ENCODE measurements at regions not wholly inside any gene's neighbourhood (a gene's known extent, or its start where the extent isn't known, plus 50 kb on each side); places are given as distances from the start of the nearest gene placed in this dataset.

- Histone ChIP-seq H2AFZ (ENCODE audit: low read length) (no peak overlapping the region), H3K36me3 (replicated peaks in 1 of 2; ENCODE audit: control insufficient read depth in 1 of 2, insufficient read depth in 2 of 2, low read length in 2 of 2) (no peaks in the 10 kb centered on the region), H3K9ac (ENCODE audit: insufficient read depth, low read depth, low read length) (no peak overlapping the region), H3K4me2 (ENCODE audit: low read depth, low read length) (no peak overlapping the region), H3K27ac (ENCODE audit: extremely low read length, insufficient read depth, low read length) (no peak overlapping the region), H3K79me2 (ENCODE audit: insufficient read depth, low read length) (no peaks in the 10 kb centered on the region), H4K20me1 (ENCODE audit: insufficient read depth, low read length) (no peaks in the 10 kb centered on the region), H3K4me1 (ENCODE audit: insufficient read depth, low read length) (no peaks in the 10 kb centered on the region), H3K27me3 (ENCODE audit: control insufficient read depth in 1 of 2, insufficient read depth in 2 of 2, low read length in 2 of 2) (no peaks in the 10 kb centered on the region), H3K9me3 (ENCODE audit: low read length) (no peaks in the 10 kb centered on the region), H3K4me3 (replicated peaks in 1 of 3; ENCODE audit: insufficient read depth in 1 of 3, low read depth in 2 of 3, low read length in 3 of 3) (no peak overlapping the region)
- POLR2A ChIA-PET = no interaction called here
- WGBS (ENCODE audit: low lambda C conversion rate) = 2% methylated on average over 3 of the region's 3 CpGs
- in situ Hi-C loops (cut with HindIII; ENCODE audit: extremely low pct_ligation_motif_present, low pct_unique_long_range_greater_than_20kb) (no loop called here), intact Hi-C loops (cut with micrococcal nuclease; ENCODE audit: unreplicated experiment) (no loop called here)
- ATAC-seq (no peak), FAIRE-seq (no peak), DNase-seq (ENCODE audit: low spot score) (no peak)
- no TSS peak for BruUV-seq (replicated peaks)
- TF ChIP-seq SMC3 (IDR thresholded peaks at IDR 0.05; ENCODE audit: low read length) = no peak
- no peak for TF ChIP-seq POLR2A (IDR thresholded peaks at IDR 0.05; ENCODE audit: insufficient read depth in 1 of 2, low read depth in 2 of 2, low read length in 2 of 2)
- CTCF ChIA-PET (ENCODE audit: low intra/inter-chr PET ratio, low total read pairs) = no interaction called here
These were observed 49.9 kb upstream of the MARCHF11 start for GRCh38 chr5:16229357-16229940.
